ENCODE measurements at regions not wholly inside any gene's neighbourhood (a gene's known extent, or its start where the extent isn't known, plus 50 kb on each side); places are given as distances from the start of the nearest gene placed in this dataset.
A peak's percentile ranks its signal among the peaks of the same experiment; 100 is the strongest.

- Histone ChIP-seq H3K36me3 (no peaks in the 10 kb centered on the region), H3K4me1 (ENCODE audit: control insufficient read depth in 1 of 2, insufficient read depth in 1 of 2, low read depth in 1 of 2, low read length in 1 of 2) (peaks cover 15 to 18% of the 10 kb centered on the region in 2 experiments), H3K27me3 (no peaks in the 10 kb centered on the region), H3K4me3 (ENCODE audit: low read depth in 1 of 2, low read length in 1 of 2) (no peak overlapping the region), H3K9me3 (no peaks in the 10 kb centered on the region), H3K27ac (no peak overlapping the region)
- TF ChIP-seq CTCF (IDR thresholded peaks at IDR 0.05) = no peak
Observed at GRCh38 chr13:33537026-33537425, 251.5 kb upstream of the STARD13 start.

GRCh38 chr13:33537676-33538075 lies 252.1 kb upstream of the STARD13 start:
- Histone ChIP-seq H3K27ac (no peak overlapping the region), H3K4me1 (ENCODE audit: control insufficient read depth in 1 of 2, insufficient read depth in 1 of 2, low read depth in 1 of 2, low read length in 1 of 2) (peaks cover 17 to 20% of the 10 kb centered on the region in 2 experiments), H3K9me3 (no peaks in the 10 kb centered on the region), H3K36me3 (no peaks in the 10 kb centered on the region), H3K4me3 (ENCODE audit: low read depth in 1 of 2, low read length in 1 of 2) (no peak overlapping the region), H3K27me3 (no peaks in the 10 kb centered on the region)
- no peak for TF ChIP-seq CTCF (IDR thresholded peaks at IDR 0.05)

- Histone ChIP-seq H3K36me3 (no peaks in the 10 kb centered on the region), H3K27ac (peak overlapping the region; percentile 93), H3K4me3 (ENCODE audit: low read depth in 1 of 2, low read length in 1 of 2) (peak overlapping the region; percentile 65 to 79), H3K4me1 (ENCODE audit: control insufficient read depth in 1 of 2, insufficient read depth in 1 of 2, low read depth in 1 of 2, low read length in 1 of 2) (peaks cover 31 to 32% of the 10 kb centered on the region in 2 experiments), H3K27me3 (no peaks in the 10 kb centered on the region), H3K9me3 (no peaks in the 10 kb centered on the region)
- no peak for TF ChIP-seq CTCF (IDR thresholded peaks at IDR 0.05)
Observed at GRCh38 chr13:33541456-33541855, 255.9 kb upstream of the STARD13 start.

- H3K36me3 ChIP-seq = no peaks in the 10 kb centered on the region
- no peaks in the 10 kb centered on the region for H3K27me3 ChIP-seq
- no peaks in the 10 kb centered on the region for H3K9me3 ChIP-seq
- no peak for TF ChIP-seq CTCF (IDR thresholded peaks at IDR 0.05)
- peak overlapping the region; percentile 93 for H3K27ac ChIP-seq
- H3K4me3 ChIP-seq (ENCODE audit: low read depth in 1 of 2, low read length in 1 of 2) = peak overlapping the region; percentile 65 to 79
- peaks cover 31 to 32% of the 10 kb centered on the region in 2 experiments for H3K4me1 ChIP-seq (ENCODE audit: control insufficient read depth in 1 of 2, insufficient read depth in 1 of 2, low read depth in 1 of 2, low read length in 1 of 2)
Observed at GRCh38 chr13:33541962-33542308, 256.4 kb upstream of the STARD13 start.

GRCh38 chr13:33542309-33543088 lies 256.9 kb upstream of the STARD13 start:
- no peaks in the 10 kb centered on the region for H3K36me3 ChIP-seq
- H3K27ac ChIP-seq = peak overlapping the region; percentile 93
- H3K4me1 ChIP-seq (ENCODE audit: control insufficient read depth in 1 of 2, insufficient read depth in 1 of 2, low read depth in 1 of 2, low read length in 1 of 2) = peaks cover 31 to 32% of the 10 kb centered on the region in 2 experiments
- no peaks in the 10 kb centered on the region for H3K27me3 ChIP-seq
- H3K9me3 ChIP-seq = no peaks in the 10 kb centered on the region
- peak overlapping the region; percentile 65 to 79 for H3K4me3 ChIP-seq (ENCODE audit: low read depth in 1 of 2, low read length in 1 of 2)
- TF ChIP-seq CTCF (IDR thresholded peaks at IDR 0.05) = peak; percentile 85

Measured in neutrophil (primary cell).